ENCODE measurements at regions not wholly inside any gene's neighbourhood (a gene's known extent, or its start where the extent isn't known, plus 50 kb on each side); places are given as distances from the start of the nearest gene placed in this dataset.

GRCh38 chr2:17249249-17249648 is 269.0 kb downstream of the RAD51AP2 start:
- Histone ChIP-seq H3K4me1 (ENCODE audit: insufficient read depth) (no peaks in the 10 kb centered on the region), H3K27ac (no peak overlapping the region), H3K36me3 (replicated peaks; ENCODE audit: insufficient read depth, low read depth) (no peaks in the 10 kb centered on the region), H2AFZ (no peak overlapping the region), H3K4me3 (no peak overlapping the region), H3K9me2 (replicated peaks; ENCODE audit: insufficient read depth) (no peaks in the 10 kb centered on the region), H3K4me2 (no peak overlapping the region), H4K20me1 (ENCODE audit: insufficient read depth, poor library complexity, severe bottlenecking) (no peaks in the 10 kb centered on the region), H3K79me2 (no peaks in the 10 kb centered on the region), H3K27me3 (no peaks in the 10 kb centered on the region), H3K9me3 (ENCODE audit: low read depth) (no peaks in the 10 kb centered on the region)
- DNase-seq (ENCODE audit: low spot score), result no peak
- TF ChIP-seq CTCF (IDR thresholded peaks at IDR 0.05; ENCODE audit: poor library complexity) (no peak), EZH2phosphoT487 (IDR thresholded peaks at IDR 0.05; ENCODE audit: low read depth, severe bottlenecking, unreplicated experiment) (no peak), EZH2 (IDR thresholded peaks at IDR 0.05; ENCODE audit: borderline replicate concordance) (no peak)
- WGBS (ENCODE audit: low lambda C conversion rate, missing lambda C conversion rate), result 81% methylated on average over 7 of the region's 7 CpGs

- no peak overlapping the region for H2AFZ ChIP-seq
- no peak overlapping the region for H3K4me3 ChIP-seq
- no peaks in the 10 kb centered on the region for H3K36me3 ChIP-seq (replicated peaks; ENCODE audit: insufficient read depth, low read depth)
- no peaks in the 10 kb centered on the region for H3K9me2 ChIP-seq (replicated peaks; ENCODE audit: insufficient read depth)
- H3K9me3 ChIP-seq (ENCODE audit: low read depth), result no peaks in the 10 kb centered on the region
- H4K20me1 ChIP-seq (ENCODE audit: insufficient read depth, poor library complexity, severe bottlenecking), result no peaks in the 10 kb centered on the region
- H3K79me2 ChIP-seq, result no peaks in the 10 kb centered on the region
- no peak overlapping the region for H3K4me2 ChIP-seq
- no peaks in the 10 kb centered on the region for H3K27me3 ChIP-seq
- no peak overlapping the region for H3K27ac ChIP-seq
- WGBS (ENCODE audit: low lambda C conversion rate, missing lambda C conversion rate), result 54% methylated on average over 2 of the region's 2 CpGs
- TF ChIP-seq EZH2phosphoT487 (IDR thresholded peaks at IDR 0.05; ENCODE audit: low read depth, severe bottlenecking, unreplicated experiment), result no peak
- no peak for TF ChIP-seq CTCF (IDR thresholded peaks at IDR 0.05; ENCODE audit: poor library complexity)
- TF ChIP-seq EZH2 (IDR thresholded peaks at IDR 0.05; ENCODE audit: borderline replicate concordance), result no peak
- peak; percentile 22 for DNase-seq (ENCODE audit: low spot score)
- H3K4me1 ChIP-seq (ENCODE audit: insufficient read depth), result no peaks in the 10 kb centered on the region
Observed at GRCh38 chr2:17245906-17246305, 272.3 kb downstream of the RAD51AP2 start.

- no peak overlapping the region for H3K27ac ChIP-seq
- no peaks in the 10 kb centered on the region for H3K9me2 ChIP-seq (replicated peaks; ENCODE audit: insufficient read depth)
- no peaks in the 10 kb centered on the region for H4K20me1 ChIP-seq (ENCODE audit: insufficient read depth, poor library complexity, severe bottlenecking)
- TF ChIP-seq EZH2 (IDR thresholded peaks at IDR 0.05; ENCODE audit: borderline replicate concordance) (no peak), CTCF (IDR thresholded peaks at IDR 0.05; ENCODE audit: poor library complexity) (no peak), EZH2phosphoT487 (IDR thresholded peaks at IDR 0.05; ENCODE audit: low read depth, severe bottlenecking, unreplicated experiment) (no peak)
- no peaks in the 10 kb centered on the region for H3K4me1 ChIP-seq (ENCODE audit: insufficient read depth)
- no peak overlapping the region for H3K4me3 ChIP-seq
- 81% methylated on average over 3 of the region's 3 CpGs for WGBS (ENCODE audit: low lambda C conversion rate, missing lambda C conversion rate)
- no peaks in the 10 kb centered on the region for H3K79me2 ChIP-seq
- DNase-seq (ENCODE audit: low spot score), result no peak
- H2AFZ ChIP-seq, result no peak overlapping the region
- no peak overlapping the region for H3K4me2 ChIP-seq
- no peaks in the 10 kb centered on the region for H3K36me3 ChIP-seq (replicated peaks; ENCODE audit: insufficient read depth, low read depth)
- H3K27me3 ChIP-seq, result no peaks in the 10 kb centered on the region
- no peaks in the 10 kb centered on the region for H3K9me3 ChIP-seq (ENCODE audit: low read depth)
Observed at GRCh38 chr2:17242813-17243485, 275.3 kb downstream of the RAD51AP2 start.

Data from hepatocyte (in vitro differentiated cells).